Activated gamma-delta T cell treated with Interleukin-2 at 50 U/mL for 16 hours (primary cell): ENCODE measurements at regions not wholly inside any gene's neighbourhood (a gene's known extent, or its start where the extent isn't known, plus 50 kb on each side); places are given as distances from the start of the nearest gene placed in this dataset.
"Not testable (repeated sequence)": the region's sequence is repeated elsewhere in the genome, so short reads cannot be mapped to it uniquely, and the experiment has no call there.

Source experiments
- DNase-seq: peaks from one replicate; pipeline ENCODE4 v3.0.0-alpha.2; 2020

- DNase-seq = no peak
Measured at GRCh38 chr1:240722788-240723187, 110.8 kb upstream of the GREM2 start.

- no peak for DNase-seq
Measured at GRCh38 chr1:240720976-240721375, 109.0 kb upstream of the GREM2 start.

- DNase-seq = no peak
Measured at GRCh38 chr1:240719953-240720700, 108.2 kb upstream of the GREM2 start.

GRCh38 chr1:240716538-240716937 lies 104.6 kb upstream of the GREM2 start:
- not testable (repeated sequence) for DNase-seq

GRCh38 chr1:240714568-240715292 lies 102.8 kb upstream of the GREM2 start:
- no peak for DNase-seq

GRCh38 chr1:240712014-240712731 lies 100.2 kb upstream of the GREM2 start:
- DNase-seq = no peak

GRCh38 chr1:240711020-240711419 lies 99.1 kb upstream of the GREM2 start:
- no peak for DNase-seq

- no peak for DNase-seq
Measured at GRCh38 chr1:240709676-240710075, 97.7 kb upstream of the GREM2 start.

GRCh38 chr1:240706150-240706935 lies 94.4 kb upstream of the GREM2 start:
- no peak for DNase-seq

- DNase-seq = no peak
Measured at GRCh38 chr1:240705579-240705978, 93.6 kb upstream of the GREM2 start.

- DNase-seq = no peak
Measured at GRCh38 chr1:240701412-240701811, 89.5 kb upstream of the GREM2 start.

GRCh38 chr1:240695416-240695815 lies 83.5 kb upstream of the GREM2 start:
- DNase-seq = no peak

- no peak for DNase-seq
Measured at GRCh38 chr1:240693844-240694243, 81.9 kb upstream of the GREM2 start.

- no peak for DNase-seq
Measured at GRCh38 chr1:240693036-240693435, 81.1 kb upstream of the GREM2 start.

- no peak for DNase-seq
Measured at GRCh38 chr1:240691909-240692705, 80.2 kb upstream of the GREM2 start.

GRCh38 chr1:240691501-240691900 lies 79.5 kb upstream of the GREM2 start:
- DNase-seq = no peak

- no peak for DNase-seq
Measured at GRCh38 chr1:240687820-240688219, 75.9 kb upstream of the GREM2 start.

- DNase-seq = no peak
Measured at GRCh38 chr1:240683576-240683975, 71.6 kb upstream of the GREM2 start.

- no peak for DNase-seq
Measured at GRCh38 chr1:240682859-240683242, 70.9 kb upstream of the GREM2 start.

GRCh38 chr1:240682166-240682858 lies 70.4 kb upstream of the GREM2 start:
- no peak for DNase-seq

GRCh38 chr1:240672132-240672811 lies 60.3 kb upstream of the GREM2 start:
- no peak for DNase-seq
